Body of pancreas (tissue), 4 donors: ENCODE measurements at regions not wholly inside any gene's neighbourhood (a gene's known extent, or its start where the extent isn't known, plus 50 kb on each side); places are given as distances from the start of the nearest gene placed in this dataset.

Experiments used
- POLR2A ChIP-seq, 3 donors: fragments of 450-650 bp; IDR thresholded peaks; one replicate each; pipeline ENCODE4 v1.6.1; 2016; ENCODE audit warnings: antibody characterized with exemption in 3 of 3, mild to moderate bottlenecking in 2 of 3
- TF ChIP-seq, protein P1 (sequence below), 7 experiments: fragments of 450-650 bp in 4 of 7; fragments of 200-600 bp in 3 of 7; sonication (generic) in 3 of 7; IDR thresholded peaks; one replicate each; pipeline ENCODE4 v1.5.1; 2016 to 2019; ENCODE audit warnings: antibody characterized with exemption in 7 of 7

DNA sequence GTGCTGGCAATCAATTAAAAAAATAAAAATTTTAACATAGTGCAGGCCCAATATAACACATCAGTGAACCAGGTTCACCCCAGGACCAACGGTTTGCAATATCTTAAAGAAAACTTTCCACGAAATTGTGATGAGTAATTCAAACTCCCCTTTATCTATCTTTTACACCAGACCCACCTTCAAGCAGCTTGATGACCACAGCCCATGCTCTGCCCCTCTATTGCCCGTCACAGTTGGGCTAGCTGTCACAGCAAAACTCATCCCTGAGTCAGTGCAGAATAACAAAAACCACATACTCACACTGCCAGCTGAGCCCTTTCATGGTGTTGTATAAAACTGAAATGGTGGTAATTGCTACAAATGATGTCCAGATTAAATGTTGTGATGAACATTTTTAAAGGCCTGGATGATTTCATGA, 112.5 kb upstream of the CREB1 start:
- TF ChIP-seq, protein P1, sequence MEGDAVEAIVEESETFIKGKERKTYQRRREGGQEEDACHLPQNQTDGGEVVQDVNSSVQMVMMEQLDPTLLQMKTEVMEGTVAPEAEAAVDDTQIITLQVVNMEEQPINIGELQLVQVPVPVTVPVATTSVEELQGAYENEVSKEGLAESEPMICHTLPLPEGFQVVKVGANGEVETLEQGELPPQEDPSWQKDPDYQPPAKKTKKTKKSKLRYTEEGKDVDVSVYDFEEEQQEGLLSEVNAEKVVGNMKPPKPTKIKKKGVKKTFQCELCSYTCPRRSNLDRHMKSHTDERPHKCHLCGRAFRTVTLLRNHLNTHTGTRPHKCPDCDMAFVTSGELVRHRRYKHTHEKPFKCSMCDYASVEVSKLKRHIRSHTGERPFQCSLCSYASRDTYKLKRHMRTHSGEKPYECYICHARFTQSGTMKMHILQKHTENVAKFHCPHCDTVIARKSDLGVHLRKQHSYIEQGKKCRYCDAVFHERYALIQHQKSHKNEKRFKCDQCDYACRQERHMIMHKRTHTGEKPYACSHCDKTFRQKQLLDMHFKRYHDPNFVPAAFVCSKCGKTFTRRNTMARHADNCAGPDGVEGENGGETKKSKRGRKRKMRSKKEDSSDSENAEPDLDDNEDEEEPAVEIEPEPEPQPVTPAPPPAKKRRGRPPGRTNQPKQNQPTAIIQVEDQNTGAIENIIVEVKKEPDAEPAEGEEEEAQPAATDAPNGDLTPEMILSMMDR (IDR thresholded peaks at IDR 0.05) = no peak
- TF ChIP-seq POLR2A (IDR thresholded peaks at IDR 0.05) = no peak
